ENCODE measurements at regions not wholly inside any gene's neighbourhood (a gene's known extent, or its start where the extent isn't known, plus 50 kb on each side); places are given as distances from the start of the nearest gene placed in this dataset.

GRCh38 chr11:15336021-15336420, 221.3 kb downstream of the INSC start:
- no peak overlapping the region for H3K4me3 ChIP-seq
- DNase-seq (ENCODE audit: low spot score): no peak
- H3K36me3 ChIP-seq: no peaks in the 10 kb centered on the region
- no peaks in the 10 kb centered on the region for H3K4me1 ChIP-seq (replicated peaks)
- WGBS: 41% methylated on average over 3 of the region's 3 CpGs
- TF ChIP-seq CTCF (IDR thresholded peaks at IDR 0.05): no peak
- no peak for TF ChIP-seq POLR2AphosphoS5 (IDR thresholded peaks at IDR 0.05)
- no peak for TF ChIP-seq POLR2A (IDR thresholded peaks at IDR 0.05)
- intact Hi-C loops (cut with DNase I): no loop called here
- H3K9me3 ChIP-seq: no peaks in the 10 kb centered on the region
- no peaks in the 10 kb centered on the region for H3K27me3 ChIP-seq (replicated peaks; ENCODE audit: insufficient read depth)
- H3K27ac ChIP-seq: no peak overlapping the region

GRCh38 chr11:15339302-15339701, 224.6 kb downstream of the INSC start:
- H3K9me3 ChIP-seq: no peaks in the 10 kb centered on the region
- H3K27me3 ChIP-seq (replicated peaks; ENCODE audit: insufficient read depth): no peaks in the 10 kb centered on the region
- TF ChIP-seq POLR2AphosphoS5 (IDR thresholded peaks at IDR 0.05) (no peak), POLR2A (IDR thresholded peaks at IDR 0.05) (no peak), CTCF (IDR thresholded peaks at IDR 0.05) (no peak)
- 97% methylated on average over 1 of the region's 1 CpG for WGBS
- H3K4me3 ChIP-seq: no peak overlapping the region
- H3K4me1 ChIP-seq (replicated peaks): no peaks in the 10 kb centered on the region
- DNase-seq (ENCODE audit: low spot score): no peak
- no peak overlapping the region for H3K27ac ChIP-seq
- intact Hi-C loops (cut with DNase I): no loop called here
- H3K36me3 ChIP-seq: no peaks in the 10 kb centered on the region

GRCh38 chr11:15341587-15341986, 226.9 kb downstream of the INSC start:
- Histone ChIP-seq H3K27me3 (replicated peaks; ENCODE audit: insufficient read depth) (no peaks in the 10 kb centered on the region), H3K4me1 (replicated peaks) (no peaks in the 10 kb centered on the region), H3K27ac (no peak overlapping the region), H3K36me3 (no peaks in the 10 kb centered on the region), H3K9me3 (no peaks in the 10 kb centered on the region), H3K4me3 (no peak overlapping the region)
- TF ChIP-seq POLR2AphosphoS5 (IDR thresholded peaks at IDR 0.05): no peak
- TF ChIP-seq CTCF (IDR thresholded peaks at IDR 0.05): no peak
- TF ChIP-seq POLR2A (IDR thresholded peaks at IDR 0.05): no peak
- DNase-seq (ENCODE audit: low spot score): no peak
- intact Hi-C loops (cut with DNase I): no loop called here
- 68% methylated on average over 1 of the region's 1 CpG for WGBS

GRCh38 chr11:15342163-15342562, 227.4 kb downstream of the INSC start:
- Histone ChIP-seq H3K4me3 (no peak overlapping the region), H3K4me1 (replicated peaks) (no peaks in the 10 kb centered on the region), H3K27ac (no peak overlapping the region), H3K36me3 (no peaks in the 10 kb centered on the region), H3K27me3 (replicated peaks; ENCODE audit: insufficient read depth) (no peaks in the 10 kb centered on the region), H3K9me3 (no peaks in the 10 kb centered on the region)
- no peak for DNase-seq (ENCODE audit: low spot score)
- intact Hi-C loops (cut with DNase I): no loop called here
- WGBS: 51% methylated on average over 2 of the region's 2 CpGs
- TF ChIP-seq POLR2AphosphoS5 (IDR thresholded peaks at IDR 0.05) (no peak), CTCF (IDR thresholded peaks at IDR 0.05) (no peak), POLR2A (IDR thresholded peaks at IDR 0.05) (no peak)

GRCh38 chr11:15346907-15347306, 232.2 kb downstream of the INSC start:
- H3K27me3 ChIP-seq (replicated peaks; ENCODE audit: insufficient read depth): no peaks in the 10 kb centered on the region
- no peak overlapping the region for H3K27ac ChIP-seq
- H3K9me3 ChIP-seq: no peaks in the 10 kb centered on the region
- 25% methylated on average over 4 of the region's 4 CpGs for WGBS
- no peaks in the 10 kb centered on the region for H3K4me1 ChIP-seq (replicated peaks)
- no peak for DNase-seq (ENCODE audit: low spot score)
- TF ChIP-seq CTCF (IDR thresholded peaks at IDR 0.05) (no peak), POLR2A (IDR thresholded peaks at IDR 0.05) (no peak), POLR2AphosphoS5 (IDR thresholded peaks at IDR 0.05) (no peak)
- intact Hi-C loops (cut with DNase I): no loop called here
- H3K36me3 ChIP-seq: no peaks in the 10 kb centered on the region
- no peak overlapping the region for H3K4me3 ChIP-seq
